IMR-90 (cell line): ENCODE measurements at regions not wholly inside any gene's neighbourhood (a gene's known extent, or its start where the extent isn't known, plus 50 kb on each side); places are given as distances from the start of the nearest gene placed in this dataset.

ENCODE experiments used
- ATAC-seq: fragments of 200-7000 bp; cut with Tn5 transposase; 2 replicates; pipeline ENCODE4 v1.9.1; 2020; ENCODE audit warnings: low read depth, mild to moderate bottlenecking, moderate library complexity
- BruUV-seq: library from RNA; stranded (reverse); fragments of 400-500 nt; replicated peaks from 2 replicates; lab custom pipeline; 2021; lab: Mats Ljungman, UMichigan
- CTCF ChIA-PET: fragments of 300-600 bp; formaldehyde crosslinking; extraction: SDS; loops from one replicate; lab custom pipeline; 2021; ENCODE audit warnings: antibody characterized with exemption; lab: Yijun Ruan, JAX
- POLR2A ChIA-PET: fragments of 300-600 bp; sonication (Branson Sonifier 250); formaldehyde crosslinking; loops from one replicate; lab custom pipeline; 2022; ENCODE audit warnings: antibody characterized with exemption; ENCODE audit not compliant: unreplicated experiment; lab: Charles Lee
- DNase-seq: peaks from one replicate; pipeline ENCODE4 v3.0.0; 2013
- H2AFZ ChIP-seq: replicated peaks from 2 replicates; pipeline ENCODE3; 2013; ENCODE audit warnings: low read length, mild to moderate bottlenecking; ENCODE audit not compliant: poor library complexity
- H2AK5ac ChIP-seq: 2 replicates; pipeline ENCODE4 v1.6.1; 2013; ENCODE audit warnings: low read depth, low read length, inconsistent platforms
- H2AK9ac ChIP-seq: replicated peaks from 2 replicates; pipeline ENCODE3; 2013; ENCODE audit warnings: mild to moderate bottlenecking, low read depth, low read length, moderate library complexity; ENCODE audit not compliant: poor library complexity
- H2BK120ac ChIP-seq: 2 replicates; pipeline ENCODE4 v1.6.1; 2013; ENCODE audit warnings: low read depth, low read length, inconsistent platforms
- H2BK15ac ChIP-seq: 3 replicates; pipeline ENCODE4 v1.6.1; 2013; ENCODE audit warnings: low read depth, low read length, inconsistent platforms
- H2BK20ac ChIP-seq: 2 replicates; pipeline ENCODE4 v1.6.1; 2013; ENCODE audit warnings: low read depth, mild to moderate bottlenecking, inconsistent platforms, low read length, moderate library complexity
- H2BK5ac ChIP-seq: 2 replicates; pipeline ENCODE4 v1.6.1; 2013; ENCODE audit warnings: mild to moderate bottlenecking, low read depth, low read length, inconsistent platforms; ENCODE audit not compliant: poor library complexity, severe bottlenecking
- H3K14ac ChIP-seq: replicated peaks from 2 replicates; pipeline ENCODE4 v1.6.1; 2013; ENCODE audit warnings: low read depth, low read length, inconsistent platforms
- H3K18ac ChIP-seq: 2 replicates; pipeline ENCODE4 v1.6.1; 2013; ENCODE audit warnings: low read depth, low read length, control low read depth
- H3K23ac ChIP-seq: 2 replicates; pipeline ENCODE4 v1.6.1; 2013; ENCODE audit warnings: low read depth, low read length, inconsistent platforms
- H3K27ac ChIP-seq: 2 replicates; pipeline ENCODE4 v1.5.1; 2013; ENCODE audit warnings: mild to moderate bottlenecking, control low read depth, low read length; ENCODE audit not compliant: insufficient read depth
- H3K27me3 ChIP-seq: 2 replicates; pipeline ENCODE4 v1.6.1; 2013; ENCODE audit warnings: low read length; ENCODE audit not compliant: control insufficient read depth, insufficient read depth
- H3K36me3 ChIP-seq: 2 replicates; pipeline ENCODE4 v1.6.1; 2013; ENCODE audit warnings: low read length, mixed read lengths; ENCODE audit not compliant: control insufficient read depth, insufficient read depth
- H3K4ac ChIP-seq: 2 replicates; pipeline ENCODE4 v1.6.1; 2013; ENCODE audit warnings: low read depth, low read length, inconsistent platforms
- H3K4me1 ChIP-seq: 2 replicates; pipeline ENCODE4 v1.6.1; 2013; ENCODE audit warnings: low read length, mixed read lengths; ENCODE audit not compliant: control insufficient read depth, insufficient read depth
- H3K4me2 ChIP-seq: 2 replicates; pipeline ENCODE4 v1.6.1; 2013; ENCODE audit warnings: low read depth, mild to moderate bottlenecking, control low read depth, low read length, moderate library complexity
- H3K4me3 ChIP-seq: 2 replicates; pipeline ENCODE4 v1.5.1; 2013; ENCODE audit warnings: low read depth, mild to moderate bottlenecking, control low read depth, low read length, moderate library complexity; ENCODE audit not compliant: insufficient read depth
- H3K56ac ChIP-seq: 2 replicates; pipeline ENCODE4 v1.6.1; 2013; ENCODE audit warnings: low read length, inconsistent platforms; ENCODE audit not compliant: insufficient read depth; ENCODE audit errors: extremely low read depth
- H3K79me1 ChIP-seq, 2 experiments: 2 replicates each; pipeline ENCODE4 v1.6.1; 2013; ENCODE audit warnings: low read length in 2 of 2, inconsistent platforms in 1 of 2, low read depth in 1 of 2
- H3K9ac ChIP-seq: 2 replicates; pipeline ENCODE4 v1.6.1; 2013; ENCODE audit warnings: low read depth, low read length, control low read depth
- H3K9me1 ChIP-seq: 2 replicates; pipeline ENCODE4 v1.6.1; 2013; ENCODE audit warnings: low read length, inconsistent platforms; ENCODE audit not compliant: insufficient read depth
- H3K9me3 ChIP-seq: 2 replicates; pipeline ENCODE4 v1.6.1; 2013; ENCODE audit warnings: low read length; ENCODE audit not compliant: control insufficient read depth, insufficient read depth
- H4K20me1 ChIP-seq: 2 replicates; pipeline ENCODE4 v1.6.1; 2013; ENCODE audit warnings: low read length, inconsistent platforms; ENCODE audit not compliant: insufficient read depth
- H4K5ac ChIP-seq: 2 replicates; pipeline ENCODE4 v1.6.1; 2013; ENCODE audit warnings: mild to moderate bottlenecking, low read depth, low read length, control low read depth
- H4K8ac ChIP-seq, 2 experiments: 2 replicates each; pipeline ENCODE4 v1.6.1; 2013; ENCODE audit warnings: low read depth in 2 of 2, low read length in 2 of 2, control low read depth in 1 of 2, inconsistent platforms in 1 of 2
- H4K91ac ChIP-seq: 2 replicates; pipeline ENCODE4 v1.6.1; 2013; ENCODE audit warnings: low read depth, low read length, inconsistent platforms; ENCODE audit not compliant: insufficient read depth
- BHLHE40 ChIP-seq: fragments of 150-350 bp; IDR thresholded peaks from 2 replicates; pipeline ENCODE4 v1.6.1; 2016; ENCODE audit warnings: mild to moderate bottlenecking, low read depth, low read length
- CEBPB ChIP-seq: IDR thresholded peaks from 2 replicates; pipeline ENCODE4 v1.6.1; 2012; ENCODE audit warnings: low read depth, low read length, improper control_type of control experiment
- CHD1 ChIP-seq: IDR thresholded peaks from 2 replicates; pipeline ENCODE4 v1.6.1; 2012; ENCODE audit warnings: low read depth, low read length, improper control_type of control experiment
- FOS ChIP-seq: fragments of 150-350 bp; IDR thresholded peaks from 2 replicates; pipeline ENCODE4 v1.6.1; 2016; ENCODE audit warnings: low read depth, low read length
- MAFK ChIP-seq: IDR thresholded peaks from 2 replicates; pipeline ENCODE4 v1.6.1; 2012; ENCODE audit warnings: low read depth, low read length, improper control_type of control experiment
- MAZ ChIP-seq: IDR thresholded peaks from 2 replicates; pipeline ENCODE4 v1.6.1; 2012; ENCODE audit warnings: low read depth, mild to moderate bottlenecking, low read length, improper control_type of control experiment, moderate library complexity, borderline replicate concordance
- MXI1 ChIP-seq: IDR thresholded peaks from 2 replicates; pipeline ENCODE4 v1.6.1; 2012; ENCODE audit warnings: low read depth, mild to moderate bottlenecking, low read length, moderate library complexity, borderline replicate concordance
- NFE2L2 ChIP-seq: fragments of 150-350 bp; IDR thresholded peaks from 2 replicates; pipeline ENCODE4 v1.6.1; 2016; ENCODE audit warnings: low read depth, mild to moderate bottlenecking, low read length
- POLR2A ChIP-seq: IDR thresholded peaks from 2 replicates; pipeline ENCODE4 v1.6.1; 2012; ENCODE audit warnings: mild to moderate bottlenecking, low read depth, low read length
- RCOR1 ChIP-seq: IDR thresholded peaks from 2 replicates; pipeline ENCODE4 v1.6.1; 2012; ENCODE audit warnings: mild to moderate bottlenecking, low read length, improper control_type of control experiment; ENCODE audit not compliant: insufficient replicate concordance
- RFX5 ChIP-seq: IDR thresholded peaks from 2 replicates; pipeline ENCODE4 v1.8.0; 2012; ENCODE audit warnings: low read depth, mild to moderate bottlenecking, low read length, moderate library complexity
- SMC3 ChIP-seq: fragments of 150-350 bp; IDR thresholded peaks from 2 replicates; pipeline ENCODE4 v1.6.1; 2016; ENCODE audit warnings: low read depth, mild to moderate bottlenecking, antibody characterized with exemption, low read length, moderate library complexity
- USF2 ChIP-seq: fragments of 150-350 bp; IDR thresholded peaks from 2 replicates; pipeline ENCODE4 v1.6.1; 2017; ENCODE audit warnings: mild to moderate bottlenecking, antibody characterized with exemption, low read length, low read depth
- WGBS, 2 experiments: methylation state at CpG; one replicate each; pipeline versions ENCODE4 v1.1.5 to v1.1.7; 2013; ENCODE audit warnings: missing lambda C conversion rate in 2 of 2; ENCODE audit not compliant: insufficient read length in 1 of 2; ENCODE audit errors: extremely low coverage in 2 of 2; 5-methylcytosine and 5-hydroxymethylcytosine counted together
- dilution Hi-C: fragments of 300-500 bp; cut with HindIII; formaldehyde crosslinking; loops from one replicate; pipeline ENCODE4 v1.14.3; 2018; ENCODE audit warnings: low sequenced_read_pairs; ENCODE audit not compliant: unreplicated experiment
- in situ Hi-C: fragments of 300-500 bp; cut with MboI; formaldehyde crosslinking; loops from 3 replicates; pipeline ENCODE4 v1.14.3; 2019; ENCODE audit warnings: low sequenced_read_pairs, inconsistent platforms, mixed read lengths
- intact Hi-C: fragments of 100-400 bp; cut with micrococcal nuclease; formaldehyde crosslinking; loops from 2 replicates; pipeline ENCODE4 v1.10.0; 2022
- TF ChIP-seq, protein P1 (sequence below): fragments of 150-350 bp; IDR thresholded peaks from 2 replicates; pipeline ENCODE4 v1.6.1; 2016; ENCODE audit warnings: low read depth, mild to moderate bottlenecking, low read length, moderate library complexity, borderline replicate concordance
- TF ChIP-seq, protein P2 (sequence below): conservative IDR thresholded peaks from 2 replicates; pipeline ENCODE4 v1.5.1; 2012; ENCODE audit warnings: mild to moderate bottlenecking, low read depth, low read length, improper control_type of control experiment

DNA sequence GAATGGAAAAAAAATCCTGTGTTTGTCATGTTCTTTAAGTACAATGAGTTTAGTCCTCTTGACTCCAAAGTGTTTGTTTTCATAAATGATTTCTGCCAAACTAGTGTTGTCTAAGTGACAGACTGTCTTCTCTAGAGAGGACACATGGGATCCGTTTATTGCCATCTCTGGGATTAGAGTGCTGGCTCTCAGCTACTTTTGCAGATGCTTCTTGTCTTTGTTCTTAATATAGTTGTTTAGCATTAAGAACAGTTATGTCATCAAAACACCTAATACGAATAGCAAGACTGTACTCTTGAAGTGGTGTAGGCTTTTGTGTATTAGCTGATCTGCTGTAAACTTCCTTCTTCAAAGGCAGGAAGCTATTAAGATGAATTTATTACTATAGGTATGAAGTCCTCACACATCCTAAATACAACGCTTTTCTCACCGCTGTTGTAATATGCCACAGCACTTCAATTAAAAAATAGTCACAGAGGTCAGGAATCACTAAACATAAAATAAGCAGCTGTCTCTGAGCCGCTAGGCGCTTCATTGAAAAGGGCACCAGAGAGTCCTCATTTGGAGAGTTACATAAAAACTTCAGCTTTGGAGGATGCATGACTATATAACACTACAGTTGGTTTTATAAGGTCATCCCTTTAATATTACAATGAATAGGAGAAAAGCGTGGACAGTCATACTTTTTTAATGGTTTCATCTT lies 128.3 kb upstream of the ZNF385D start:
- in situ Hi-C loops (loop anchor here (25.0 kb wide), 2 partner anchors 1367 to 1542 kb away; no protein-coding TSS in a partner anchor), intact Hi-C loops (no loop called here), dilution Hi-C loops (no loop called here)
- Histone ChIP-seq H3K4me2 (no peak overlapping the region), H3K4me3 (no peak overlapping the region), H2AK5ac (no peak overlapping the region), H3K4me1 (no peaks in the 10 kb centered on the region), H3K18ac (no peak overlapping the region), H3K79me1 (no peaks in the 10 kb centered on the region), H3K9me1 (no peaks in the 10 kb centered on the region), H4K91ac (no peak overlapping the region), H2BK20ac (no peak overlapping the region), H2BK5ac (no peak overlapping the region), H4K20me1 (no peaks in the 10 kb centered on the region), H3K36me3 (no peaks in the 10 kb centered on the region), H3K56ac (no peak overlapping the region), H3K9ac (no peak overlapping the region), H2AFZ (no peak overlapping the region), H3K14ac (no peak overlapping the region), H3K27ac (no peak overlapping the region), H3K23ac (no peak overlapping the region), H3K27me3 (no peaks in the 10 kb centered on the region), H2AK9ac (no peak overlapping the region), H4K5ac (no peak overlapping the region), H3K9me3 (no peaks in the 10 kb centered on the region), H2BK120ac (no peak overlapping the region), H4K8ac (no peak overlapping the region), H3K4ac (no peak overlapping the region), H2BK15ac (no peak overlapping the region)
- no TSS peak for BruUV-seq
- ChIA-PET POLR2A (no interaction called here), CTCF (interaction anchor here (0.7 kb wide), 1 partner anchor 1227 kb away, joined by 4 read pairs; no protein-coding TSS in a partner anchor)
- no peak for TF ChIP-seq CEBPB
- no peak for TF ChIP-seq SMC3
- TF ChIP-seq RCOR1: no peak
- TF ChIP-seq USF2: no peak
- no peak for TF ChIP-seq NFE2L2
- no peak for TF ChIP-seq FOS
- TF ChIP-seq MXI1: no peak
- no peak for TF ChIP-seq CHD1
- TF ChIP-seq BHLHE40: no peak
- no peak for TF ChIP-seq MAZ
- TF ChIP-seq RFX5: no peak
- no peak for TF ChIP-seq POLR2A
- TF ChIP-seq MAFK: no peak
- TF ChIP-seq, protein P1, sequence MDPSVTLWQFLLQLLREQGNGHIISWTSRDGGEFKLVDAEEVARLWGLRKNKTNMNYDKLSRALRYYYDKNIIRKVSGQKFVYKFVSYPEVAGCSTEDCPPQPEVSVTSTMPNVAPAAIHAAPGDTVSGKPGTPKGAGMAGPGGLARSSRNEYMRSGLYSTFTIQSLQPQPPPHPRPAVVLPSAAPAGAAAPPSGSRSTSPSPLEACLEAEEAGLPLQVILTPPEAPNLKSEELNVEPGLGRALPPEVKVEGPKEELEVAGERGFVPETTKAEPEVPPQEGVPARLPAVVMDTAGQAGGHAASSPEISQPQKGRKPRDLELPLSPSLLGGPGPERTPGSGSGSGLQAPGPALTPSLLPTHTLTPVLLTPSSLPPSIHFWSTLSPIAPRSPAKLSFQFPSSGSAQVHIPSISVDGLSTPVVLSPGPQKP: no peak
- TF ChIP-seq, protein P2, sequence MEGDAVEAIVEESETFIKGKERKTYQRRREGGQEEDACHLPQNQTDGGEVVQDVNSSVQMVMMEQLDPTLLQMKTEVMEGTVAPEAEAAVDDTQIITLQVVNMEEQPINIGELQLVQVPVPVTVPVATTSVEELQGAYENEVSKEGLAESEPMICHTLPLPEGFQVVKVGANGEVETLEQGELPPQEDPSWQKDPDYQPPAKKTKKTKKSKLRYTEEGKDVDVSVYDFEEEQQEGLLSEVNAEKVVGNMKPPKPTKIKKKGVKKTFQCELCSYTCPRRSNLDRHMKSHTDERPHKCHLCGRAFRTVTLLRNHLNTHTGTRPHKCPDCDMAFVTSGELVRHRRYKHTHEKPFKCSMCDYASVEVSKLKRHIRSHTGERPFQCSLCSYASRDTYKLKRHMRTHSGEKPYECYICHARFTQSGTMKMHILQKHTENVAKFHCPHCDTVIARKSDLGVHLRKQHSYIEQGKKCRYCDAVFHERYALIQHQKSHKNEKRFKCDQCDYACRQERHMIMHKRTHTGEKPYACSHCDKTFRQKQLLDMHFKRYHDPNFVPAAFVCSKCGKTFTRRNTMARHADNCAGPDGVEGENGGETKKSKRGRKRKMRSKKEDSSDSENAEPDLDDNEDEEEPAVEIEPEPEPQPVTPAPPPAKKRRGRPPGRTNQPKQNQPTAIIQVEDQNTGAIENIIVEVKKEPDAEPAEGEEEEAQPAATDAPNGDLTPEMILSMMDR: no peak
- no CpG with 5 or more reads among the region's 7 CpGs for WGBS, 2 experiments
- ATAC-seq (no peak), DNase-seq (no peak)
